Bone marrow (tissue), 2 donors: ENCODE measurements at regions not wholly inside any gene's neighbourhood (a gene's known extent, or its start where the extent isn't known, plus 50 kb on each side); places are given as distances from the start of the nearest gene placed in this dataset.

Source experiments
- DNase-seq, 2 donors: peaks; one replicate each; lab custom pipeline; 2025; lab: John Stamatoyannopoulos, UW

GRCh38 chr2:8307606-8308180, 374.2 kb upstream of the ID2 start:
- DNase-seq: no peak

DNA sequence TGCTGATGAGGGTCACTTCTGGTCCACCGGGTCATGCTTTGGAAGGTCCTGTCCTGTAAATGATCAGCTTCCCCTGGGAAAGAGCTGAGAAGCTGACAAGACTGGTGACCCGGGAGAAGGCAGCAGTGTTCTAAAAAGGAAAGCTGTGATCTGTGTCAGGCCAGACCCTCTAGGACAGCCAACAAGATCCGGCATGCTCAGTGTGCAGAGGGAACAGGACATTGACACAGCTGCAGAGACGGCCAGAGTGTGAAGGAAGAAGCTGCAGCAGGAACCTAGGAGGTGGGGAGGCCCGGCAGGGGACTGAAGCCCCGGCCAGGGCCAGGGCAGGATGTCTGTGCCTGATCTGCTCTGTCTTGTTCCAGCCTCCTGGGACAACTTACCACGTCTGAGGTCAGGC, 372.7 kb upstream of the ID2 start:
- DNase-seq: peak in 1 of 2 donors; percentile 93

GRCh38 chr2:8310557-8311455, 371.1 kb upstream of the ID2 start:
- peak in 1 of 2 donors; percentile 48 for DNase-seq

- no peak for DNase-seq
Measured at GRCh38 chr2:8312221-8312620, 369.6 kb upstream of the ID2 start.

- DNase-seq: peak in 1 of 2 donors; percentile 64
Measured at GRCh38 chr2:8312861-8313830, 368.7 kb upstream of the ID2 start.

DNA sequence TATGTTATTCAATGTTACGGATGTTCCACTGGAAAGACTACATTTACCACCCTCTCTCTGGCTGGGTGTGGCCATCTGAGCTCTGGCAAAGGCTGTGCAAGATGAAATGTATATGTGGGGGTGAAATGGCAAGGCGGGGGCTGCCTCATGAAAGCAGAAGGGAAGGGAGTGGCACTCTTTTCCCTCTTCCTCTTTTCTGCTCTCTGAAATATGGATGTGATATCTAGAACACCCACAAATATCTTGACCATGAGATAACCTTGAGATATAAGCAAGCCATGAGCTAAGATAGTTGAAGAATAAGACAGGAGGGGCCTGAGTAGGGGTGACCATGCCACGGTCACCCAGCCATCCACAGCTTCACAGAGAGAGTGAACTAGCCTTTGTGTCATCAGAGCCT, 367.8 kb upstream of the ID2 start:
- no peak for DNase-seq

DNA sequence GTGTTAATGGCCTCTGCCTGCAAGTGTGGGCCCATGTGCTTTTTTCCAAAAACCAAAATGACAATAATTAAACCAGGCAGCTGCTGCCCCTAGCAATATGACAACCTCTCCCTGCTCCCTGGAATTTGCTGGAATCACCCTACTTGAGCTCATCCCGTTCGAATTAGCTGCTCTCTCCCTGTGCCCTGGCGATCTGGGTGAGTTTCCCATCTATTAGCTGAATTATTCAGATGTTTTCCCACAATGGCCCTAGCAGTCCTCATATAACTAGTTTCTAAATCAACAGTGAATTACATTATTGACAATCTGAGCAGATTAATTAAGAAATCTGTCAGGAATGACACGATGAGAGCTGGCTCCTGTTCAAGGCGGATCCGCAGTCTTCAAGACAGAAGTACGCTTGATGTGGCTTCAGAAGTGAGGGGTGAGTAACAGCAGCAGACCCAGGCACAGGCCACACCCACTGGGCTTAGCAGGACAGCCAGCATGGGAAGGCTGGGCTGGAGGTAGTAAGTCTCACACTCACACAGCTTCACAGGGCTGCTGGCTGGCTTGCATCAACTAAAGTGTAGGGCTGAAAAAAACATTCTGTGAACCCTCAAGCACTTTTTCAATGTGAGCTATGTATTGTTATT, 366.2 kb upstream of the ID2 start:
- no peak for DNase-seq

- no peak for DNase-seq
Measured at GRCh38 chr2:8316356-8316755, 365.5 kb upstream of the ID2 start.

DNA sequence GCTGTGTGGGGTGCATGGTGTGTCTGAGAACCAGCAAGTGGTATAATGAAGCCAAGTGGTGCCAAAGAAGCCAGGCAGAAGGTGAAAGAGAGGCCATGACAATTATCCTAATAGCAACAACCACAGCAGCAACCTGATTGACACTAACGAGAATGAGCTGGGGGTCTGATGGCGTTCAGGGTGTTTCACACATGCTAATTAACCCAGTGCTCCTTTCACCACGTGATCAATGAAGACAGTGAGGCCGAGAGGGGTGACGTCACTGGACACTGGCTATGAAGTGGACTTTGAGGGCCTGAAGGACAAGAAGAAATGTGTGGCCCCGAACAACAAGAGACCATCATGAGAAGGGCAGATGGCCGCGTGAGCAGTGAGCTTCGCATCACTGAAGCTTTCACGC, 364.4 kb upstream of the ID2 start:
- DNase-seq: no peak

- DNase-seq: no peak
Measured at GRCh38 chr2:8319219-8319618, 362.6 kb upstream of the ID2 start.

- no peak for DNase-seq
Measured at GRCh38 chr2:8320311-8321066, 361.4 kb upstream of the ID2 start.

DNA sequence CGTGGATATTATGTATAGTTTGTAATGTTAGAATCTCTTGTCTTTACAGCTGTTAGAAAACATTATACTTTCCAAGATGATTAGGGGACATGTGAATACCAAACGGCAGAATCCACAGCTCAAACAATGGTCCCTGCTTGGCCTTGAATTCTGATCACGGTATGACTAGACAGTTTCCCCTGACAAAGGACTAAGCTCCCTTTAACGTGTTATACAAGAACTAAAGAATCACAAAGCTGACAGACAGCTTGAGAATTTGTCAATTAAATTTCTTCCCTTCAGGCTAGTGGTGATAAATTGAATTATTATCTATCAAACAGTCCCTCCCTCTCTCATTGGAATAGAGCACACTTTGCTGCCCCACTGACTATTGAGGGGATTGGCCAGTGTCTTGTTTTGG, 359.2 kb upstream of the ID2 start:
- DNase-seq: no peak

GRCh38 chr2:8324164-8324856, 357.5 kb upstream of the ID2 start:
- DNase-seq: peak in 1 of 2 donors; percentile 13

- DNase-seq: no peak
Measured at GRCh38 chr2:8324901-8325300, 357.0 kb upstream of the ID2 start.

- DNase-seq: no peak
Measured at GRCh38 chr2:8327371-8328100, 354.3 kb upstream of the ID2 start.

DNA sequence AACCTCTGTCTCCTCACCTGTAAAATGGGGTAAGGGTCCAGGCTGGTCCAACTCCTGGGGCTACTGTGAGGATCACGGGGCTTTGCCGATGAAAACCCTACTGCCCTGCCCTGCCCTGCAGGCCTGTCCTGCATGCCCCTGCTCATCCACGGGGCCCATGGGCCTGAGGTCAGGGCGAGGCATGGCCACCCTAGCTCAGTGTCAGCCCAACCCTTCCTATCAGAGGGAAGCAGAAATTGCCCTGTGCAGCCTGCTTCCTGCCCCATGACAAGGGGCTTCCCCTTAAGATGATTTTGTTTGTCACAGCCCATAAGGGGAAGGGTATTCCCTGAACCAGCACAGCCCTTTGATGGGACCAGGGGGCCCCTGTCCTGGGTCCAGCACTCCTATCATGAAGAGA, 353.6 kb upstream of the ID2 start:
- peak in 1 of 2 donors; percentile 81 for DNase-seq

DNA sequence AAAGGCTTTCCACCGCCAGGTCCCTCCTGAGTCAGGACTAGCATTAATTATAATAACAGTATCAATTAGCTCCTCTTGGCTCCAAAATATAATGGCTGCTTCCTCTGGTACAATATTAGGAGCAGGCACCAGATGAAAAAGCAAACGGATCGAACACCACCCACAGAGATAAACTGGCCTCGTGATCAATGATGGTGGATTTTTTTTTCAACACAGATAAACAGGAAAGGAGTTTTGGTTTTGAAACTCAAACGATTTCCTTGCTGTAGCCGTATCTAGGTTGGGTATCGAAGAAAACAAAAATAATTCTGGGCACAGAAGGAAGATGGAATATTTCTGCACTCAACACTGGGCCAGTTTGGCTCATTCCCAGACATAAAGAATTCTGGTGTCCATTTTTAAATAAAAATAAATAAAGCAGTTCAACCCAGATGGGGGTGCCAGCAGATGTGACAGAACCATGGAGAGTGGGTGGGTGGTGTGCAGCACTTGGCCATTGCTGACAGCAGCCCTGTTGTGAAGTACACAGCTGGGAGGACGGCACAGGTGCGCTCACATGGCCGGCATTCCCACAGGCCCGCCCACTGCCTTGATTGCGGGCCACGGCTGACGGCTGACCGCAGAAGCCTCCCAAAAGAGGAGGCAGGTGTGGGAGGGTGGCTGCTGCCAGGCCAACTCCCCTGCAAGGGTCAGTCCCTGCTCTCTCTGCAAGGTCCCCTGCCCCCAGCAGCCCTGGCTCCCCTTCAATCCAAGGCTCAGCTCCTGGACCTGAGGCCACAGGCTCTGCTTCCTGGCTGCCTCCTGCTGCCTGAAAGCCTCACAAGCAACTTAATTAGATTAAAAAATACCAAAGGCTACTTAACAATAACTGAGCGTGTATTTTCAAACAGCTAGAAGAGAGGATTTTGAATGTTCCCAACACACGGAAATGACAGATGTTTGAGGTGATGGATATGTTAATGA, 351.9 kb upstream of the ID2 start:
- DNase-seq: no peak

- no peak for DNase-seq
Measured at GRCh38 chr2:8331068-8331467, 350.8 kb upstream of the ID2 start.

DNA sequence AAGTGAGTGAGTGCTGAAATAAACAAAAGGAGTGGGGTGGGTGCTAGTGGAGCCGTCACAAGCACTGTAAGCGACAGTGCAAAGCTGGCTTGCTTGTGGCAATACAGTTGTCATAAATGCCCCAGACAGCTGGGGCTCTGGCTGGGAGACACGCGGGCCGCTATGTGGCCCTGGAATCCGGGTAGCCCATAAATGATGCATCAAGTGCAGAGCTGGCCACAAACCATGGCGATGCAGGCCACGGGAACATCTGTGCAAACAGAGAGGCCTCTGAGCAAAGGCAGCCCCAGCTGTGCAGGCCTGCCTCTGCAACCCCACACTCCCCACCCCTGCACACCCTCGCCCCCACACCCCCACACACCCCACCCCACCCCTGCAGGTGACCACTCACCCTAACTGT, 349.2 kb upstream of the ID2 start:
- no peak for DNase-seq
